ENCODE measurements at regions not wholly inside any gene's neighbourhood (a gene's known extent, or its start where the extent isn't known, plus 50 kb on each side); places are given as distances from the start of the nearest gene placed in this dataset.

GRCh38 chr3:159787794-159788205 lies 200.8 kb upstream of the IL12A start:
- H3K9me3 ChIP-seq (ENCODE audit: control insufficient read depth in 1 of 2, insufficient read depth in 1 of 2, low read depth in 1 of 2, low read length in 2 of 2) = no peaks in the 10 kb centered on the region
- ChIA-PET POLR2A (interaction anchor here (0.6 kb wide), 1 partner anchor 23 kb away, joined by 3 read pairs; no protein-coding TSS in a partner anchor), CTCF (no interaction called here), RAD21 (ENCODE audit: low non-redundant PET in 1 of 2, low total read pairs in 2 of 2, uncharacterized antibody in 2 of 2, unreplicated experiment in 2 of 2) (no interaction called here)
- peak overlapping the region; percentile 49 for H3K27ac ChIP-seq (ENCODE audit: low read depth, low read length)
- no peaks in the 10 kb centered on the region for H3K9me2 ChIP-seq (ENCODE audit: insufficient read depth)
- H3K79me2 ChIP-seq (ENCODE audit: insufficient read depth, low read length) = peaks cover 16% of the 10 kb centered on the region; the same call in 1 of the 2 replicates
- no peaks in the 10 kb centered on the region for H3K36me3 ChIP-seq (ENCODE audit: control insufficient read depth in 1 of 2, insufficient read depth in 2 of 2, low read length in 2 of 2)
- intact Hi-C loops (cut with micrococcal nuclease) = loop anchor here (1.0 kb wide), 1 partner anchor 22 kb away; no protein-coding TSS in a partner anchor
- no peak overlapping the region for H2AFZ ChIP-seq (ENCODE audit: low read depth, low read length, poor library complexity, severe bottlenecking)
- no peaks in the 10 kb centered on the region for H4K20me1 ChIP-seq (ENCODE audit: insufficient read depth)
- no TSS peak for BruUV-seq (replicated peaks)
- H3K4me1 ChIP-seq (ENCODE audit: control insufficient read depth in 1 of 2, insufficient read depth in 2 of 2, low read length in 2 of 2) = peaks cover 35 to 46% of the 10 kb centered on the region in 2 experiments
- peak overlapping the region in 1 of 2 experiments; percentile 29; a peak in 2 of 4 replicates for H3K4me3 ChIP-seq (replicated peaks in 1 of 2; ENCODE audit: low read depth in 1 of 2, low read length in 2 of 2)
- H3K27me3 ChIP-seq (ENCODE audit: insufficient read depth, low read length) = no peaks in the 10 kb centered on the region
- TF ChIP-seq, protein P1, sequence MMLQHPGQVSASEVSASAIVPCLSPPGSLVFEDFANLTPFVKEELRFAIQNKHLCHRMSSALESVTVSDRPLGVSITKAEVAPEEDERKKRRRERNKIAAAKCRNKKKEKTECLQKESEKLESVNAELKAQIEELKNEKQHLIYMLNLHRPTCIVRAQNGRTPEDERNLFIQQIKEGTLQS (IDR thresholded peaks at IDR 0.05) = no peak
- no peak for TF ChIP-seq SRF (IDR thresholded peaks at IDR 0.05; ENCODE audit: low read depth)
- TF ChIP-seq, protein P2, sequence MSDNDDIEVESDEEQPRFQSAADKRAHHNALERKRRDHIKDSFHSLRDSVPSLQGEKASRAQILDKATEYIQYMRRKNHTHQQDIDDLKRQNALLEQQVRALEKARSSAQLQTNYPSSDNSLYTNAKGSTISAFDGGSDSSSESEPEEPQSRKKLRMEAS (IDR thresholded peaks at IDR 0.05) = peak; percentile 21; the same call in 1 of the 2 replicates
- TF ChIP-seq ZFX (IDR thresholded peaks at IDR 0.05) = no peak
- ATAC-seq = peak; percentile 68
- no peak for DNase-seq (ENCODE audit: low read depth, low spot score)
- peak overlapping the region; percentile 49 for H3K9ac ChIP-seq (ENCODE audit: low read length)
- peak overlapping the region; percentile 80 for H3K4me2 ChIP-seq (ENCODE audit: low read length)

- Histone ChIP-seq H3K9me2 (ENCODE audit: insufficient read depth) (no peaks in the 10 kb centered on the region), H2AFZ (ENCODE audit: low read depth, low read length, poor library complexity, severe bottlenecking) (no peak overlapping the region), H3K9me3 (ENCODE audit: control insufficient read depth in 1 of 2, insufficient read depth in 1 of 2, low read depth in 1 of 2, low read length in 2 of 2) (no peaks in the 10 kb centered on the region), H3K27ac (ENCODE audit: low read depth, low read length) (peak overlapping the region; percentile 49; the same call in 1 of the 2 replicates), H3K36me3 (ENCODE audit: control insufficient read depth in 1 of 2, insufficient read depth in 2 of 2, low read length in 2 of 2) (no peaks in the 10 kb centered on the region), H3K4me3 (replicated peaks in 1 of 2; ENCODE audit: low read depth in 1 of 2, low read length in 2 of 2) (peak overlapping the region in 1 of 2 experiments; percentile 29; a peak in 1 of 4 replicates), H3K4me1 (ENCODE audit: control insufficient read depth in 1 of 2, insufficient read depth in 2 of 2, low read length in 2 of 2) (peaks cover 35 to 46% of the 10 kb centered on the region in 2 experiments), H3K9ac (ENCODE audit: low read length) (peak overlapping the region; percentile 49; the same call in 1 of the 2 replicates), H3K27me3 (ENCODE audit: insufficient read depth, low read length) (no peaks in the 10 kb centered on the region), H3K79me2 (ENCODE audit: insufficient read depth, low read length) (peaks cover 16% of the 10 kb centered on the region; the same call in 1 of the 2 replicates), H3K4me2 (ENCODE audit: low read length) (peak overlapping the region; percentile 80), H4K20me1 (ENCODE audit: insufficient read depth) (no peaks in the 10 kb centered on the region)
- intact Hi-C loops (cut with micrococcal nuclease) = no loop called here
- ATAC-seq (no peak), DNase-seq (ENCODE audit: low read depth, low spot score) (no peak)
- RAD21 ChIA-PET (ENCODE audit: low non-redundant PET in 1 of 2, low total read pairs in 2 of 2, uncharacterized antibody in 2 of 2, unreplicated experiment in 2 of 2) = no interaction called here
- POLR2A ChIA-PET = no interaction called here
- CTCF ChIA-PET = no interaction called here
- no TSS peak for BruUV-seq (replicated peaks)
- TF ChIP-seq EZH2phosphoT487 (IDR thresholded peaks at IDR 0.05; ENCODE audit: borderline replicate concordance) = no peak
- no peak for TF ChIP-seq ELF1 (IDR thresholded peaks at IDR 0.05; ENCODE audit: borderline replicate concordance, low read depth)
- TF ChIP-seq, protein P3, sequence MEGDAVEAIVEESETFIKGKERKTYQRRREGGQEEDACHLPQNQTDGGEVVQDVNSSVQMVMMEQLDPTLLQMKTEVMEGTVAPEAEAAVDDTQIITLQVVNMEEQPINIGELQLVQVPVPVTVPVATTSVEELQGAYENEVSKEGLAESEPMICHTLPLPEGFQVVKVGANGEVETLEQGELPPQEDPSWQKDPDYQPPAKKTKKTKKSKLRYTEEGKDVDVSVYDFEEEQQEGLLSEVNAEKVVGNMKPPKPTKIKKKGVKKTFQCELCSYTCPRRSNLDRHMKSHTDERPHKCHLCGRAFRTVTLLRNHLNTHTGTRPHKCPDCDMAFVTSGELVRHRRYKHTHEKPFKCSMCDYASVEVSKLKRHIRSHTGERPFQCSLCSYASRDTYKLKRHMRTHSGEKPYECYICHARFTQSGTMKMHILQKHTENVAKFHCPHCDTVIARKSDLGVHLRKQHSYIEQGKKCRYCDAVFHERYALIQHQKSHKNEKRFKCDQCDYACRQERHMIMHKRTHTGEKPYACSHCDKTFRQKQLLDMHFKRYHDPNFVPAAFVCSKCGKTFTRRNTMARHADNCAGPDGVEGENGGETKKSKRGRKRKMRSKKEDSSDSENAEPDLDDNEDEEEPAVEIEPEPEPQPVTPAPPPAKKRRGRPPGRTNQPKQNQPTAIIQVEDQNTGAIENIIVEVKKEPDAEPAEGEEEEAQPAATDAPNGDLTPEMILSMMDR (IDR thresholded peaks at IDR 0.05 in 2 of 3, conservative IDR thresholded peaks at IDR 0.05 in 1 of 3; ENCODE audit: borderline replicate concordance in 1 of 3, insufficient read depth in 1 of 3, low read depth in 2 of 3, low read length in 2 of 3) = no peak
- no peak for TF ChIP-seq CBX3 (IDR thresholded peaks at IDR 0.05; ENCODE audit: low read depth)
- TF ChIP-seq POLR2A (IDR thresholded peaks at IDR 0.05; ENCODE audit: borderline replicate concordance, extremely low read depth, insufficient read depth, insufficient read length) = no peak
- no peak for TF ChIP-seq SP1 (IDR thresholded peaks at IDR 0.05; ENCODE audit: low read depth)
- TF ChIP-seq EZH2 (IDR thresholded peaks at IDR 0.05) = no peak
- TF ChIP-seq SIN3A (IDR thresholded peaks at IDR 0.05; ENCODE audit: low read depth) = no peak
- TF ChIP-seq EGR1 (IDR thresholded peaks at IDR 0.05; ENCODE audit: low read depth) = no peak
- TF ChIP-seq POLR2AphosphoS5 (IDR thresholded peaks at IDR 0.05; ENCODE audit: low read depth, low read length) = no peak
- no peak for TF ChIP-seq RAD21 (IDR thresholded peaks at IDR 0.05; ENCODE audit: low read depth)
- no peak for TF ChIP-seq TCF7L2 (IDR thresholded peaks at IDR 0.05; ENCODE audit: borderline replicate concordance, extremely low read depth, insufficient read depth, insufficient read length)
- TF ChIP-seq, protein P1 (IDR thresholded peaks at IDR 0.05) = no peak
- no peak for TF ChIP-seq CEBPB (IDR thresholded peaks at IDR 0.05; ENCODE audit: low read depth)
These were observed 200.3 kb upstream of the IL12A start for GRCh38 chr3:159788291-159788690.

Data from HCT116 (cell line).